Neural cell (in vitro differentiated cells): ENCODE measurements at regions not wholly inside any gene's neighbourhood (a gene's known extent, or its start where the extent isn't known, plus 50 kb on each side); places are given as distances from the start of the nearest gene placed in this dataset.

Source experiments
- EP300 ChIP-seq: fragments of 450-650 bp; conservative IDR thresholded peaks from 2 replicates; pipeline ENCODE4 v1.6.1; 2014; ENCODE audit warnings: antibody characterized with exemption, mild to moderate bottlenecking, moderate library complexity; ENCODE audit not compliant: poor library complexity, severe bottlenecking
- EZH2 ChIP-seq: fragments of 200-600, 300-800 bp; shearing (Covaris generic), sonication (generic); IDR thresholded peaks from 2 replicates; pipeline ENCODE4 v1.6.1; 2014; ENCODE audit warnings: antibody characterized with exemption, low read length, borderline replicate concordance, mild to moderate bottlenecking; ENCODE audit not compliant: insufficient read depth, poor library complexity, severe bottlenecking
- MXI1 ChIP-seq: fragments of 450-650 bp; conservative IDR thresholded peaks from 2 replicates; pipeline ENCODE4 v1.6.1; 2014; ENCODE audit warnings: antibody characterized with exemption, mild to moderate bottlenecking; ENCODE audit not compliant: poor library complexity, severe bottlenecking
- POLR2AphosphoS5 ChIP-seq: IDR thresholded peaks from 2 replicates; pipeline ENCODE4 v1.6.1; 2012
- TAF1 ChIP-seq: IDR thresholded peaks from 2 replicates; pipeline ENCODE4 v1.6.1; 2012; ENCODE audit warnings: low read depth
- TF ChIP-seq, protein P1 (sequence below): fragments of 450-650 bp; IDR thresholded peaks from 2 replicates; pipeline ENCODE4 v1.5.1; 2014; ENCODE audit warnings: antibody characterized with exemption, mild to moderate bottlenecking, moderate library complexity; ENCODE audit not compliant: poor library complexity, severe bottlenecking
- TF ChIP-seq, protein P2 (sequence below): IDR thresholded peaks from 2 replicates; pipeline ENCODE4 v1.6.1; 2012; ENCODE audit warnings: borderline replicate concordance

DNA sequence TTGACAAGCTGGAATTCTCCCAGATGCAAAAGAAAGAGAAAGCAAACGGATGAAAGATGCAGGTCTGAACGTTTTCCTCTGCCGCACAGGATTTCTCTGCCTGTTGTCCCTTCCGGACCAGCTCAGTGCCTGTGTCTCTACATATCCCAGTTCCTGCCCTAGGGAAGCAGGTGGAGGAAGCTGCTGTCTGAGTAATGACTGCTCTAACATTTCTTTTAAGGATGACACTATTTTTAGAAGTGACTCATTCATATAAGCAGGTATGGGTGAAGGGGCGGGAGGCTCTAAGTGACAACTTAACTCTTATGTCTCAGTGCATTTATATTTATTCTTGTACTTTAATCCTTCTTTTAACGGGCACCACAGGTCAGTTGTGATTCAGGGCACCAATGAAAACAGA lies 128.8 kb downstream of the SLC24A2 start:
- TF ChIP-seq EZH2 (no peak), EP300 (no peak), POLR2AphosphoS5 (no peak), TAF1 (no peak), MXI1 (no peak)
- TF ChIP-seq, protein P1, sequence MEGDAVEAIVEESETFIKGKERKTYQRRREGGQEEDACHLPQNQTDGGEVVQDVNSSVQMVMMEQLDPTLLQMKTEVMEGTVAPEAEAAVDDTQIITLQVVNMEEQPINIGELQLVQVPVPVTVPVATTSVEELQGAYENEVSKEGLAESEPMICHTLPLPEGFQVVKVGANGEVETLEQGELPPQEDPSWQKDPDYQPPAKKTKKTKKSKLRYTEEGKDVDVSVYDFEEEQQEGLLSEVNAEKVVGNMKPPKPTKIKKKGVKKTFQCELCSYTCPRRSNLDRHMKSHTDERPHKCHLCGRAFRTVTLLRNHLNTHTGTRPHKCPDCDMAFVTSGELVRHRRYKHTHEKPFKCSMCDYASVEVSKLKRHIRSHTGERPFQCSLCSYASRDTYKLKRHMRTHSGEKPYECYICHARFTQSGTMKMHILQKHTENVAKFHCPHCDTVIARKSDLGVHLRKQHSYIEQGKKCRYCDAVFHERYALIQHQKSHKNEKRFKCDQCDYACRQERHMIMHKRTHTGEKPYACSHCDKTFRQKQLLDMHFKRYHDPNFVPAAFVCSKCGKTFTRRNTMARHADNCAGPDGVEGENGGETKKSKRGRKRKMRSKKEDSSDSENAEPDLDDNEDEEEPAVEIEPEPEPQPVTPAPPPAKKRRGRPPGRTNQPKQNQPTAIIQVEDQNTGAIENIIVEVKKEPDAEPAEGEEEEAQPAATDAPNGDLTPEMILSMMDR = no peak
- TF ChIP-seq, protein P2, sequence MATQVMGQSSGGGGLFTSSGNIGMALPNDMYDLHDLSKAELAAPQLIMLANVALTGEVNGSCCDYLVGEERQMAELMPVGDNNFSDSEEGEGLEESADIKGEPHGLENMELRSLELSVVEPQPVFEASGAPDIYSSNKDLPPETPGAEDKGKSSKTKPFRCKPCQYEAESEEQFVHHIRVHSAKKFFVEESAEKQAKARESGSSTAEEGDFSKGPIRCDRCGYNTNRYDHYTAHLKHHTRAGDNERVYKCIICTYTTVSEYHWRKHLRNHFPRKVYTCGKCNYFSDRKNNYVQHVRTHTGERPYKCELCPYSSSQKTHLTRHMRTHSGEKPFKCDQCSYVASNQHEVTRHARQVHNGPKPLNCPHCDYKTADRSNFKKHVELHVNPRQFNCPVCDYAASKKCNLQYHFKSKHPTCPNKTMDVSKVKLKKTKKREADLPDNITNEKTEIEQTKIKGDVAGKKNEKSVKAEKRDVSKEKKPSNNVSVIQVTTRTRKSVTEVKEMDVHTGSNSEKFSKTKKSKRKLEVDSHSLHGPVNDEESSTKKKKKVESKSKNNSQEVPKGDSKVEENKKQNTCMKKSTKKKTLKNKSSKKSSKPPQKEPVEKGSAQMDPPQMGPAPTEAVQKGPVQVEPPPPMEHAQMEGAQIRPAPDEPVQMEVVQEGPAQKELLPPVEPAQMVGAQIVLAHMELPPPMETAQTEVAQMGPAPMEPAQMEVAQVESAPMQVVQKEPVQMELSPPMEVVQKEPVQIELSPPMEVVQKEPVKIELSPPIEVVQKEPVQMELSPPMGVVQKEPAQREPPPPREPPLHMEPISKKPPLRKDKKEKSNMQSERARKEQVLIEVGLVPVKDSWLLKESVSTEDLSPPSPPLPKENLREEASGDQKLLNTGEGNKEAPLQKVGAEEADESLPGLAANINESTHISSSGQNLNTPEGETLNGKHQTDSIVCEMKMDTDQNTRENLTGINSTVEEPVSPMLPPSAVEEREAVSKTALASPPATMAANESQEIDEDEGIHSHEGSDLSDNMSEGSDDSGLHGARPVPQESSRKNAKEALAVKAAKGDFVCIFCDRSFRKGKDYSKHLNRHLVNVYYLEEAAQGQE = no peak
